H9 (cell line): ENCODE measurements at regions not wholly inside any gene's neighbourhood (a gene's known extent, or its start where the extent isn't known, plus 50 kb on each side); places are given as distances from the start of the nearest gene placed in this dataset.

Source experiments
- DNase-seq: peaks from one replicate; pipeline ENCODE4 v3.0.0-alpha.2; 2017
- H2AFZ ChIP-seq: one replicate; pipeline ENCODE4 v1.6.1; 2013; ENCODE audit warnings: mild to moderate bottlenecking, low read length, control low read depth, moderate library complexity
- H2AK5ac ChIP-seq: 2 replicates; pipeline ENCODE4 v1.6.1; 2013; ENCODE audit warnings: low read length, control low read depth, mixed read lengths; ENCODE audit not compliant: insufficient read length
- H2BK120ac ChIP-seq: one replicate; pipeline ENCODE4 v1.6.1; 2013; ENCODE audit warnings: low read depth, mild to moderate bottlenecking, low read length, control low read depth, inconsistent platforms; ENCODE audit not compliant: poor library complexity, severe bottlenecking
- H2BK12ac ChIP-seq: 2 replicates; pipeline ENCODE4 v1.6.1; 2013; ENCODE audit warnings: low read length, control low read depth, mixed read lengths, low read depth; ENCODE audit not compliant: insufficient read length
- H2BK15ac ChIP-seq: 2 replicates; pipeline ENCODE4 v1.6.1; 2013; ENCODE audit warnings: low read depth, low read length, control low read depth
- H2BK20ac ChIP-seq: one replicate; pipeline ENCODE4 v1.6.1; 2013; ENCODE audit warnings: low read depth, mild to moderate bottlenecking, low read length, control low read depth, inconsistent platforms; ENCODE audit not compliant: poor library complexity, severe bottlenecking
- H2BK5ac ChIP-seq: 2 replicates; pipeline ENCODE4 v1.6.1; 2013; ENCODE audit warnings: low read length, control low read depth, mixed read lengths; ENCODE audit not compliant: insufficient read length
- H3K14ac ChIP-seq: 2 replicates; pipeline ENCODE4 v1.6.1; 2013; ENCODE audit warnings: low read length, control low read depth; ENCODE audit not compliant: insufficient read depth
- H3K18ac ChIP-seq: 2 replicates; pipeline ENCODE4 v1.6.1; 2013; ENCODE audit warnings: low read depth, mild to moderate bottlenecking, mixed read lengths, low read length, control low read depth; ENCODE audit not compliant: insufficient read length
- H3K23ac ChIP-seq: 2 replicates; pipeline ENCODE4 v1.6.1; 2013; ENCODE audit warnings: low read length, control low read depth, mixed read lengths, low read depth; ENCODE audit not compliant: insufficient read length
- H3K23me2 ChIP-seq: 2 replicates; pipeline ENCODE4 v1.6.1; 2013; ENCODE audit warnings: low read depth, mild to moderate bottlenecking, mixed read lengths, low read length, control low read depth; ENCODE audit not compliant: insufficient read length, poor library complexity, severe bottlenecking
- H3K27ac ChIP-seq: 2 replicates; pipeline ENCODE4 v1.5.1; 2013; ENCODE audit warnings: low read length, control low read depth, mixed read lengths, low read depth; ENCODE audit not compliant: insufficient read length
- H3K27me3 ChIP-seq: 2 replicates; pipeline ENCODE4 v1.6.1; 2013; ENCODE audit warnings: low read length, control low read depth, inconsistent platforms; ENCODE audit not compliant: insufficient read depth
- H3K4ac ChIP-seq: 2 replicates; pipeline ENCODE4 v1.6.1; 2013; ENCODE audit warnings: low read depth, mild to moderate bottlenecking, control low read depth, inconsistent platforms, low read length, moderate library complexity
- H3K4me1 ChIP-seq: 2 replicates; pipeline ENCODE4 v1.6.1; 2013; ENCODE audit warnings: low read length, control low read depth, inconsistent platforms; ENCODE audit not compliant: insufficient read depth
- H3K4me2 ChIP-seq: 2 replicates; pipeline ENCODE4 v1.6.1; 2013; ENCODE audit warnings: low read length, control low read depth, mixed read lengths; ENCODE audit not compliant: insufficient read length, insufficient read depth
- H3K56ac ChIP-seq: 2 replicates; pipeline ENCODE4 v1.6.1; 2013; ENCODE audit warnings: low read depth, mild to moderate bottlenecking, mixed read lengths, low read length, control low read depth; ENCODE audit not compliant: insufficient read length
- H3K79me1 ChIP-seq: 2 replicates; pipeline ENCODE4 v1.6.1; 2013; ENCODE audit warnings: low read depth, mild to moderate bottlenecking, moderate library complexity, low read length, control low read depth, inconsistent platforms; ENCODE audit not compliant: insufficient read depth, poor library complexity, severe bottlenecking
- H3K79me2 ChIP-seq: 2 replicates; pipeline ENCODE4 v1.6.1; 2013; ENCODE audit warnings: low read length, control low read depth, inconsistent platforms; ENCODE audit not compliant: insufficient read depth
- H3K9ac ChIP-seq: 2 replicates; pipeline ENCODE4 v1.6.1; 2013; ENCODE audit warnings: low read length, control low read depth, mixed read lengths; ENCODE audit not compliant: insufficient read length; ENCODE audit errors: extremely low read depth
- H3K9me3 ChIP-seq: one replicate; pipeline ENCODE4 v1.6.1; 2013; ENCODE audit warnings: low read depth, low read length, inconsistent platforms; ENCODE audit not compliant: control insufficient read depth
- H3T11ph ChIP-seq: one replicate; pipeline ENCODE4 v1.6.1; 2013; ENCODE audit warnings: mild to moderate bottlenecking, low read length, control low read depth, inconsistent platforms
- H4K20me1 ChIP-seq: one replicate; pipeline ENCODE4 v1.6.1; 2013; ENCODE audit not compliant: control insufficient read depth, insufficient read length, insufficient read depth
- H4K5ac ChIP-seq: 2 replicates; pipeline ENCODE4 v1.6.1; 2013; ENCODE audit warnings: low read depth, mild to moderate bottlenecking, mixed read lengths, low read length, control low read depth; ENCODE audit not compliant: insufficient read length
- H4K8ac ChIP-seq: replicated peaks from 2 replicates; pipeline ENCODE4 v1.6.1; 2013; ENCODE audit warnings: low read length, control low read depth, mixed read lengths, low read depth; ENCODE audit not compliant: insufficient read length
- H4K91ac ChIP-seq: 2 replicates; pipeline ENCODE4 v1.6.1; 2013; ENCODE audit warnings: low read depth, mild to moderate bottlenecking, moderate library complexity, mixed read lengths, low read length, control low read depth; ENCODE audit not compliant: insufficient read length
- H3K27ac Mint-ChIP-seq, 3 experiments: 2 replicates in 2 of 3; 3 replicates in 1 of 3; pipeline ENCODE4 v1.8.0; 2020 to 2021; ENCODE audit warnings: mixed read lengths in 3 of 3, mild to moderate bottlenecking in 1 of 3, moderate library complexity in 1 of 3
- H3K27me3 Mint-ChIP-seq: 2 replicates; pipeline ENCODE4 v1.8.0; 2021; ENCODE audit warnings: low read depth, mild to moderate bottlenecking, moderate library complexity, mixed read lengths
- H3K36me3 Mint-ChIP-seq, 3 experiments: 2 replicates in 2 of 3; 3 replicates in 1 of 3; pipeline ENCODE4 v1.8.0; 2020 to 2021; ENCODE audit warnings: low read depth in 3 of 3, mixed read lengths in 3 of 3; ENCODE audit not compliant: insufficient read depth in 1 of 3
- H3K4me1 Mint-ChIP-seq, 2 experiments: 2 replicates each; pipeline ENCODE4 v1.8.0; 2020; ENCODE audit warnings: mixed read lengths in 2 of 2
- H3K4me3 Mint-ChIP-seq, 2 experiments: 2 replicates in 1 of 2; 3 replicates in 1 of 2; pipeline ENCODE4 v1.8.0; 2020 to 2021; ENCODE audit warnings: mild to moderate bottlenecking in 2 of 2, mixed read lengths in 2 of 2, moderate library complexity in 1 of 2
- H3K9me3 Mint-ChIP-seq, 2 experiments: 2 replicates in 1 of 2; 3 replicates in 1 of 2; pipeline ENCODE4 v1.8.0; 2020; ENCODE audit warnings: mild to moderate bottlenecking in 2 of 2, mixed read lengths in 2 of 2, moderate library complexity in 1 of 2
- WGBS: extraction: QIAGEN DNeasy Blood & Tissue Kit; methylation state at CpG from one replicate; pipeline ENCODE4 v1.1.7; 2013; ENCODE audit warnings: missing lambda C conversion rate, low lambda C conversion rate, mixed read lengths; ENCODE audit not compliant: insufficient read length; ENCODE audit errors: extremely low coverage; 5-methylcytosine and 5-hydroxymethylcytosine counted together
- TF ChIP-seq, protein P1 (sequence below): fragments of 200-600 bp; sonication (generic); conservative IDR thresholded peaks from 3 replicates; pipeline ENCODE4 v1.8.0; 2021; ENCODE audit warnings: antibody characterized with exemption, mild to moderate bottlenecking

DNA sequence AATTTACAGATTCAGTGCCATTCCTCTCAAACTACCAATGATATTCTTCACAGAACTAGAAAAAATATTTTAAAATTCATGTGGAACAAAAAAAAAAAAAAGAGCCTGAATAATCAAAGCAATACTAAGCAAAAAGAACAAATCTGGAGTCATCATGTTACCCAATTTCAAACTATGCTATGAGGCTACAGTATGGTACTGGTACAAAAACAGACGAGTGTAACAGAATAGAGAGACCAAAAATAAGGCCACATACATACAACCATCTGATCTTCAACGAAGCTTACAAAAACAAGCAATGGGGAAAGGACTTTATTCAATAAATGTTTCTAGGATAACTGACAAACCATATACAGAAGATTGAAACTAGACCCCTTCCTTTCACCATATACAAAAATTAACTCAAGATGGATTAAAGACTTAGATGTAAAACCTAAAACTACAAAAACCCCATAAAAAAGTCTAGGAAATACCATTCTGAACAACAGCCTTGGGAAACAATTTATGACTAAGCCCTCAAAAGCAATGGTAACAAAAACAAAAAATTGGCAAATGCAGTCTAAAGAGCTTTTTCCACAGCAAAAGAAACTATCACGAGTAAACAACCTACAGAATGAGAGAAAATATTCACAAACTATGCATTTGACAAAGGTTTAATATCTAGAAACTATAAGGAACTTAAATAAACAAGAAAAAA lies 207.7 kb downstream of the PTN start:
- no peaks in the 10 kb centered on the region for H3K4me1 Mint-ChIP-seq
- no peaks in the 10 kb centered on the region; a peak in 1 of 5 replicates for H3K9me3 Mint-ChIP-seq
- Histone ChIP-seq H3K9me3 (no peaks in the 10 kb centered on the region), H3K56ac (no peak overlapping the region), H3K4me2 (no peak overlapping the region), H2BK120ac (no peak overlapping the region), H3K9ac (no peak overlapping the region), H2AK5ac (no peak overlapping the region), H4K8ac (no peak overlapping the region), H3K27me3 (no peaks in the 10 kb centered on the region), H4K20me1 (no peaks in the 10 kb centered on the region), H2BK5ac (no peak overlapping the region), H3K18ac (no peak overlapping the region), H3K23me2 (no peaks in the 10 kb centered on the region), H4K91ac (no peak overlapping the region), H2AFZ (no peak overlapping the region), H2BK20ac (no peak overlapping the region), H3K79me1 (no peaks in the 10 kb centered on the region), H3K27ac (no peak overlapping the region), H3T11ph (no peak overlapping the region), H3K4ac (no peak overlapping the region), H2BK15ac (no peak overlapping the region), H3K14ac (no peak overlapping the region), H3K23ac (no peak overlapping the region), H4K5ac (no peak overlapping the region), H3K79me2 (no peaks in the 10 kb centered on the region), H2BK12ac (no peak overlapping the region), H3K4me1 (no peaks in the 10 kb centered on the region)
- H3K4me3 Mint-ChIP-seq = no peak overlapping the region
- H3K27ac Mint-ChIP-seq = no peak overlapping the region
- no peaks in the 10 kb centered on the region; the same call in 1 of the 2 replicates for H3K27me3 Mint-ChIP-seq
- TF ChIP-seq, protein P1, sequence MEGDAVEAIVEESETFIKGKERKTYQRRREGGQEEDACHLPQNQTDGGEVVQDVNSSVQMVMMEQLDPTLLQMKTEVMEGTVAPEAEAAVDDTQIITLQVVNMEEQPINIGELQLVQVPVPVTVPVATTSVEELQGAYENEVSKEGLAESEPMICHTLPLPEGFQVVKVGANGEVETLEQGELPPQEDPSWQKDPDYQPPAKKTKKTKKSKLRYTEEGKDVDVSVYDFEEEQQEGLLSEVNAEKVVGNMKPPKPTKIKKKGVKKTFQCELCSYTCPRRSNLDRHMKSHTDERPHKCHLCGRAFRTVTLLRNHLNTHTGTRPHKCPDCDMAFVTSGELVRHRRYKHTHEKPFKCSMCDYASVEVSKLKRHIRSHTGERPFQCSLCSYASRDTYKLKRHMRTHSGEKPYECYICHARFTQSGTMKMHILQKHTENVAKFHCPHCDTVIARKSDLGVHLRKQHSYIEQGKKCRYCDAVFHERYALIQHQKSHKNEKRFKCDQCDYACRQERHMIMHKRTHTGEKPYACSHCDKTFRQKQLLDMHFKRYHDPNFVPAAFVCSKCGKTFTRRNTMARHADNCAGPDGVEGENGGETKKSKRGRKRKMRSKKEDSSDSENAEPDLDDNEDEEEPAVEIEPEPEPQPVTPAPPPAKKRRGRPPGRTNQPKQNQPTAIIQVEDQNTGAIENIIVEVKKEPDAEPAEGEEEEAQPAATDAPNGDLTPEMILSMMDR = no peak
- no peaks in the 10 kb centered on the region for H3K36me3 Mint-ChIP-seq
- WGBS = no CpG with 5 or more reads among the region's 3 CpGs
- no peak for DNase-seq
